ENCODE measurements at regions not wholly inside any gene's neighbourhood (a gene's known extent, or its start where the extent isn't known, plus 50 kb on each side); places are given as distances from the start of the nearest gene placed in this dataset.
"Not testable (repeated sequence)": the region's sequence is repeated elsewhere in the genome, so short reads cannot be mapped to it uniquely, and the experiment has no call there.

GRCh38 chr6:33895296-33895695 is 91.5 kb upstream of the MLN start:
- no peak for DNase-seq (ENCODE audit: low read depth)

GRCh38 chr6:33894438-33894837 is 90.6 kb upstream of the MLN start:
- no peak for DNase-seq (ENCODE audit: low read depth)

DNA sequence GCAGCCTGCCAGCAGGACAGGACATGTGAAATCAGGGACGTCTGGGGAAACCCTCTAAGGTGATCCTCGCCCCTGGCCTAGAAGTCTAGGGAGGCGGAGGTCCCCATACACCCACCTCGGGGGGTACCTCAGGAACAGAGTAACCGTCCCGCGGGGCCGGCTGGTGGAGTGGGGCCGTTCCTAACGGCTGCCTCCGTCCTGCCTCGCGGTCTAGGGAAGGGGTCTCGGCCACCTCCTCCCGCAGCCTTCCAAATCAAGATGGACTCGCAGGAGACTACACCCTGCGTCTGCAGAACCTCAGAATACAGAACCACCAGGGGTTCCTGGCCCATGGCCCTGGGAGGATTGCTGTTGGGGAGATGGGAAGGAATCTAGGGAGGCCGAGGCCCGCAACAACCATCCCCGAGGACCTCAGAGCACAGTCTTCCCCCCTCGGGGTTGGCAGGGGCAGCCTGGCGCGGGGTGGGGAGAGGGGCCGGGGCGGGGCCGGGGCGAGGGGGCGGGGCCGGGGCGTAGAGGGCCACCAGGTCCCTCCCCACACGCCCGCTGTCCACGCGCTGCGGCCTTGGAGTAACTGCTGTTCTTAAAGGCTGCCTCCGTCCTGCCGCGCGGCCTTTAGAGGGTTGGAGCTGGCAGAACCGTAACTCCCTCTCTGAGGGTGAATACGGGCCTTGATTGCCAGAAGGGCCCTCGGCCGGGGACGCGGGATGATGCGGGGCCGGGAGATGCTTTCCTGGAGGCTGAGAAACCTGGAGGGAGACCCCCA is 89.0 kb upstream of the MLN start:
- no peak for DNase-seq (ENCODE audit: low read depth)

DNA sequence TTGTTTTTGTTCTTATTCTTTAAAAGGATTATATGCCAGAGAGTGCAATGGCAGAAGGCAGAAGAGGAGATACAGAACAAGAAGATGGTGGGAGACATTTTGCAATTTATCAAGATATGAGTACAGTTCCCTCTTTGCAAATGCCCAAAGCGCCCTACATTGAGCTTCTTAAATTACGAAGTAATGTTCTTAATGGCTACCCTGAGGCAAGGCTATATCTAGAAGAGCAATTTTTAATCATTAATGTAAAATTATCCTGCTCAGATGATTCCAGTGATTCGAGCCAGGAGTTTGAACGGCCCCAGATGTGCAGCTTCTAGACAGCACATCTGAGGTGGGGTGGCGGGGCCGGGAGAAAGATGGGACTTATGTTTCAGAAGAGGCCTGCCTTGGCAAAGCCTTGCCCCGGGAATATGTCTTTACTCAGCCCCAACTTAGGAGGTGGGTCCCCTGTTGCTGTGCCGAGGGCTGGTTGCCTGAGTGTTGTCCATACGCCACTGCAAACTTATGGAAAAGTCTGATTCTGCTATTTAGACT is 84.9 kb upstream of the MLN start:
- DNase-seq (ENCODE audit: low read depth): no peak

GRCh38 chr6:33888183-33888582 is 84.4 kb upstream of the MLN start:
- no peak for DNase-seq (ENCODE audit: low read depth)

GRCh38 chr6:33886673-33887144 is 82.9 kb upstream of the MLN start:
- DNase-seq (ENCODE audit: low read depth): no peak

GRCh38 chr6:33885132-33886057 is 81.6 kb upstream of the MLN start:
- no peak for DNase-seq (ENCODE audit: low read depth)

- not testable (repeated sequence) for DNase-seq (ENCODE audit: low read depth)
Measured at GRCh38 chr6:33883621-33884020, 79.8 kb upstream of the MLN start.

- DNase-seq (ENCODE audit: low read depth): no peak
Measured at GRCh38 chr6:33882154-33882553, 78.4 kb upstream of the MLN start.

DNA sequence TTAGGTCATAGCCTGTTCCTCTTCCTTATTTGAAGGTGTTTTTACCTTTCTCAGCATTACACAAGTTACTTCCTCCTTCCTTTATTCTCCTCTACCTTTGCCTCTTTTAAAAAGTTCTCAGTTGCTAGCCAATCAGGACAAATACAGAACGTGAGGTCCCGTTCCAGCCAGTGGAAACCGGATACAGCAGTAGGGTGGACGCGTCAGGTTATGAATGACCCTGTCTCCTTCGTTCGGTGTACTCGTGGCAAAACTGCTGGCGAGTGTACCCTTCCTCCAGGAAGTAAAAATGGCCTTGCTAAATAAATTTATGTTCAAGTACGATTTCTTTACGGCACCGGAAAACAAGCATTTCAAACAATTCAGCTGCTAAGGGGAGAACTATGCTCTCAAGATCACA is 77.0 kb upstream of the MLN start:
- DNase-seq (ENCODE audit: low read depth): no peak

DNA sequence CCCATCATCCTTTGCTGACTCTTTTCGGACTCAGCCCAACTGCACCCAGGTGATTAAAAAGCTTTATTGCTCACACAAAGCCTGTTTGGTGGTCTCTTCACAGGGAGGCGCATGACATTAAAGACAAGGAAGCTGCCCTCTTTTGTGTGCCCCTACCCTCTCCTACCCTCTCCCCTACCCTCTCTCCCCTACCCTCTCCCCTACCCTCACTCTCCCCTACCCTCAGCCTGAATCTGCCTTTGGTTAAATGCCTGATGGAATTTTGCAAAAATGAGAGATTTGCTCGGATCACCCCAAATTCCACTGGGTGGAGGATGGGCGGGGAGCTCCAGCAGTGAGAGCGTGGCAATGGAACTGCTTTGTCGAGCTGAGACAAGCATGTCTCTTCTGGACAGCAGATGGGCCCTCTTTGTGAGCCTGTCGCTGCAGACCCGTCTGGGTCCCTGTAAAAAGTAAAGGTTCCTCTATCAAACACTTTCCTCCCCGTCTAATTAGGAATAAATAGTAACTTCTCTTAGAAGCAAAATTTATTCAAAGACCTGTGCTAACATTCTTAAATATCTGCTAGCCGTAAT is 76.4 kb upstream of the MLN start:
- no peak for DNase-seq (ENCODE audit: low read depth)

DNA sequence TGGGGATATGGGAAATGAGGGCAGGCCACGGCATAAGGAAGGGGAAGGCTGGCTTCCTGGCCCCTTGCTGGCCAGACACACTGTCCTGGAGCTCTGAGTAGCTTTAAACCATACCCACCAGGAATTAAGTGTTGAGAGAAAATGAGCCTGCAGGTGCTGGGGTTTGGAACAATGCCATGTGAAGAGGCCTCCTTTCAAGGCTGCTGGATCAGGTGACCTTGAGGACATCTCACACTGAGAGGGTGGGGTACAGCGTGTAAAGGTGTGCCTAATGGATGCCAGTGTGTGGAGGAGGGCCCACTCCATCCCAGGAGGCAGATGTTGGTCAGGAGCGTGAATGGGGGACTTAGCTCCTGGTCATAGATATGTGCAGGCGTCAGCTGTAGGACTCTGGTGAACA is 74.8 kb upstream of the MLN start:
- DNase-seq (ENCODE audit: low read depth): no peak

- no peak for DNase-seq (ENCODE audit: low read depth)
Measured at GRCh38 chr6:33877982-33878535, 74.3 kb upstream of the MLN start.

DNA sequence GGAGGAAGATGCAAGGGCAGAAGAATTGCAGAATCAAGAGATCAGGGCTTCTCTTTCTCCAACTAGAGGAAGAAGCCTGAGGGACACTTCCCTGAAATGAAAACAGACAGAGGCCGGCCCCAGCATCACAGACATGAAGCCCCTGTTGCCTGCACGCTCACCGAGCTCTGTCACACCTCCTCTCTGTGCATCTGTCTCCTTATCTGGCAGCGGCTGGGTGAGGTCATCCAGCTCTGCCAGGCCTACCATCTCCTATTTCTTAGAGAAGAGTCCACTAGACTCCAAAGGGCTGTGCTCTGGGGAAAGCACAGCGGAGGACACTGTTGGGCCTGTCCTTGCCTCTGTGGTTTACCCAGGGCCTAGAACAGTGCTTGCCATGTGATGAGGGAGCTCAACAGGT is 71.9 kb upstream of the MLN start:
- DNase-seq (ENCODE audit: low read depth): no peak

GRCh38 chr6:33875141-33875581 is 71.4 kb upstream of the MLN start:
- no peak for DNase-seq (ENCODE audit: low read depth)

- DNase-seq (ENCODE audit: low read depth): no peak
Measured at GRCh38 chr6:33874136-33874760, 70.4 kb upstream of the MLN start.

GRCh38 chr6:33872761-33873160 is 69.0 kb upstream of the MLN start:
- no peak for DNase-seq (ENCODE audit: low read depth)

DNA sequence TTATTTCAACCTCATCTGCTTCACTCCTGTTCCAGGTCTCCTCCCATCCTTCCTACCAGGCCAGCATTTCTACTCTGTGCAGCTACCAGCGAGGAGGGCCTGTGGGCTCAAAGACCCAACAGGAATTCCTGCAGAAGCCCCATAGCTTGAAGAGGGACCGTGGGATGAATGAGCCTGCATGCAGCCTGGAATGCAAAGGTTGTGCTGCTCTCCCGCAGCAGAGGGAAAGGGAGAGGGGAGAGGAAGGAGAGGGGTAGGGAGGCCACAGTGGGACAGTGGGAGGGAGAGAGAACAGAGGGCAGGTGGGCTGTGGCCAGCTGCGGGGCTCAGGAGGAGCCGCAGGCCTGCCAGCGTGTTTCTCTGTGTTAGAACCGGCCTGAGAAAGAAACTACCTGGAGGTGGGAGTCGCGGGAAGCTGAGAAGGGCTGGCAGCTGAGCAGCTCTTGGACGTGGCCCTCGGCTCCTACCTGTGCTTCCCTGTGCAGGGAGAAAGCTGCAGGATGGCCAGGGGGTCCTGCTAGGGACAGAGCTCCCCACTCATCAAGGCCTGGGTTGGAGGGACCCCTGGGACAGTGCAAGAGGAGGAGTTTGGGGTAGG is 66.1 kb upstream of the MLN start:
- no peak for DNase-seq (ENCODE audit: low read depth)

GRCh38 chr6:33869121-33869520 is 65.3 kb upstream of the MLN start:
- no peak for DNase-seq (ENCODE audit: low read depth)

DNA sequence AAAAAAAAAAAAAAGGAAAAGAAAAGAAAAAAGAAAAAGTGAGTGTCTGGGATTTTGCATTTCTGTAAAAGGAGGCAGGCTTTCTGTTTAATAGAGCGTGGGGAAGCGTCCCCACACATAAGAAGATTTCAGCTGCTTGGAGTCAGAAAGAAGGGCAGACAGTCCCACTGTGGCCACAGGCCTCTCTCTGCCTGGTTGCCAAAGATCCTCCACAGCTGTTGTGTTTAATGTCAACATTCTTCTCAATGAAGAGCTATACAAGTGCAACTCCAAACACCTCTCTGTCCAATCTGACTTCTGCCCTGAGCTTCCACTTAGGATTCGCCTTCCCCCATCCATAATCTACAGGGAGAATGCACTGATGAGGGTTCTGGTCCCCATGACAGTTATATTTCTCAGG is 64.3 kb upstream of the MLN start:
- no peak for DNase-seq (ENCODE audit: low read depth)

DNA sequence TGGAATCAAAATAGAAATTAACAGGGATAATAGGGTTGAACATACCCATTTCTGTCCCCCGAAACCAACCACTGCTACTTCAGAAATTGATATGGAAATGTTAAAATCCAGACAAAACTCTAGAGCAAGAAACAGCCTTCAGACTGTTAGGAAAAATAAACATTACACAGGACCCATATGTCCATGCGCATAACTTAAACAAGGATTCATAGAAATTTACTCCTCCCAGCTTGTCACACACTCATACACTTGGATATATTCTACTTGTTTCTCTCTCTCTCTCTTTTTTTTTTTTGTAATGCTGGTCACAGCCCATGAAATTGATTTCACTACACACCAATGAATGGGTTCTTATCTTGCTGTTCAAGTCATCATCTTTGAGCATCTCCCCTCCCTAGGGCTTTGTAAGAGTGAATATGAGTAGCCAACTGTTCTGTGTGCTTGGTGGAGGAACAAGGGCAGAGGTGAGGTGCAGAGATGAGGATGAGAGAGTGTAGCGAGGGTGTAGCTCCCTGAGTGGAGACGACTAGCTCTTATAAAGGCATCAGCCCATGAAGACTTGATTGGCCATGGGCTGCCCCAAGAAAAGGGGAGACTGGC is 61.8 kb upstream of the MLN start:
- DNase-seq (ENCODE audit: low read depth): no peak

Measured in stimulated activated CD8-positive, alpha-beta memory T cell treated with anti-CD3 and anti-CD28 coated beads, Interleukin-4, amount 100 ng/mL, for 24 hours (primary cell).